Neuronal stem cell (in vitro differentiated cells): ENCODE measurements at regions not wholly inside any gene's neighbourhood (a gene's known extent, or its start where the extent isn't known, plus 50 kb on each side); places are given as distances from the start of the nearest gene placed in this dataset.

Experiments
- DNase-seq: peaks from one replicate; pipeline ENCODE4 v3.0.0-alpha.2; 2013; ENCODE audit warnings: low spot score
- H2AFZ ChIP-seq: one replicate; pipeline ENCODE4 v1.6.1; 2013; ENCODE audit warnings: mild to moderate bottlenecking, low read length, inconsistent platforms
- H2AK5ac ChIP-seq: 2 replicates; pipeline ENCODE4 v1.6.1; 2013; ENCODE audit warnings: low read depth, mild to moderate bottlenecking, inconsistent platforms, low read length, moderate library complexity, mixed read lengths
- H2BK120ac ChIP-seq: 2 replicates; pipeline ENCODE4 v1.6.1; 2013; ENCODE audit warnings: low read depth, mild to moderate bottlenecking, inconsistent platforms, low read length, moderate library complexity, mixed read lengths
- H2BK12ac ChIP-seq: one replicate; pipeline ENCODE4 v1.6.1; 2013; ENCODE audit warnings: low read length, inconsistent platforms
- H2BK15ac ChIP-seq: 2 replicates; pipeline ENCODE4 v1.6.1; 2013; ENCODE audit warnings: mild to moderate bottlenecking, low read length, inconsistent platforms, mixed read lengths
- H2BK5ac ChIP-seq: one replicate; pipeline ENCODE4 v1.6.1; 2013; ENCODE audit warnings: inconsistent platforms, mild to moderate bottlenecking, low read length, moderate library complexity
- H3K14ac ChIP-seq: one replicate; pipeline ENCODE4 v1.6.1; 2013; ENCODE audit warnings: low read length, inconsistent platforms
- H3K18ac ChIP-seq: 2 replicates; pipeline ENCODE4 v1.6.1; 2013; ENCODE audit warnings: low read length, inconsistent platforms
- H3K23ac ChIP-seq: 2 replicates; pipeline ENCODE4 v1.6.1; 2013; ENCODE audit warnings: low read depth, mild to moderate bottlenecking, mixed read lengths, low read length, inconsistent platforms; ENCODE audit not compliant: poor library complexity
- H3K27ac ChIP-seq: replicated peaks from 3 replicates; pipeline ENCODE4 v1.5.1; 2013; ENCODE audit warnings: low read length, inconsistent platforms
- H3K27me3 ChIP-seq, 3 experiments: 2 replicates each; pipeline ENCODE4 v1.6.1; 2013; ENCODE audit warnings: low read length in 3 of 3, mild to moderate bottlenecking in 2 of 3, inconsistent platforms in 1 of 3, low read depth in 1 of 3, mixed read lengths in 1 of 3, moderate library complexity in 1 of 3; ENCODE audit not compliant: control insufficient read depth in 3 of 3, insufficient read depth in 3 of 3
- H3K36me3 ChIP-seq, 2 donors: replicated peaks in 1 of 2; 2 replicates each; pipeline ENCODE4 v1.6.1; 2013; ENCODE audit warnings: low read length in 2 of 2; ENCODE audit not compliant: control insufficient read depth in 2 of 2, insufficient read depth in 2 of 2
- H3K4ac ChIP-seq: 2 replicates; pipeline ENCODE4 v1.6.1; 2013; ENCODE audit warnings: inconsistent platforms, mild to moderate bottlenecking, low read length, moderate library complexity
- H3K4me1 ChIP-seq, 2 donors: 1 replicate in 1 of 2; 2 replicates in 1 of 2; pipeline ENCODE4 v1.6.1; 2013; ENCODE audit warnings: low read length in 2 of 2, low read depth in 1 of 2; ENCODE audit not compliant: control insufficient read depth in 2 of 2, insufficient read depth in 1 of 2
- H3K4me2 ChIP-seq: one replicate; pipeline ENCODE4 v1.6.1; 2013; ENCODE audit warnings: mild to moderate bottlenecking, low read length, inconsistent platforms; ENCODE audit not compliant: insufficient read depth, poor library complexity, severe bottlenecking
- H3K4me3 ChIP-seq, 2 donors: 2 replicates each; pipeline ENCODE4 v1.5.1; 2013; ENCODE audit warnings: low read length in 2 of 2, mild to moderate bottlenecking in 2 of 2, inconsistent platforms in 1 of 2, moderate library complexity in 1 of 2
- H3K79me1 ChIP-seq: one replicate; pipeline ENCODE4 v1.6.1; 2013; ENCODE audit warnings: low read depth, mild to moderate bottlenecking, inconsistent platforms, low read length, moderate library complexity
- H3K9ac ChIP-seq: one replicate; pipeline ENCODE4 v1.6.1; 2013; ENCODE audit warnings: mild to moderate bottlenecking, low read depth, low read length, inconsistent platforms; ENCODE audit not compliant: poor library complexity
- H3K9me3 ChIP-seq, 2 donors: replicated peaks in 1 of 2; 2 replicates each; pipeline versions ENCODE3 to v1.6.1; 2013; ENCODE audit warnings: low read length in 2 of 2, mild to moderate bottlenecking in 2 of 2, inconsistent platforms in 1 of 2, low read depth in 1 of 2, mixed read lengths in 1 of 2, moderate library complexity in 1 of 2; ENCODE audit not compliant: control insufficient read depth in 2 of 2, insufficient read depth in 1 of 2
- H4K8ac ChIP-seq: one replicate; pipeline ENCODE4 v1.6.1; 2013; ENCODE audit warnings: low read depth, mild to moderate bottlenecking, inconsistent platforms, low read length, moderate library complexity
- H4K91ac ChIP-seq: one replicate; pipeline ENCODE4 v1.6.1; 2013; ENCODE audit warnings: low read length, low read depth, mild to moderate bottlenecking, inconsistent platforms; ENCODE audit not compliant: poor library complexity
- WGBS, 2 donors: extraction: QIAGEN DNeasy Blood & Tissue Kit; methylation state at CpG; one replicate each; pipeline ENCODE4 v1.1.7; 2013; ENCODE audit warnings: missing lambda C conversion rate in 2 of 2, mixed read lengths in 1 of 2; ENCODE audit not compliant: insufficient read length in 2 of 2, insufficient replicate concordance in 1 of 2; ENCODE audit errors: extremely low coverage in 2 of 2; 5-methylcytosine and 5-hydroxymethylcytosine counted together

GRCh38 chr3:189580190-189580589 is 51.0 kb upstream of the TP63 start:
- Histone ChIP-seq H3K14ac (no peak overlapping the region), H2AK5ac (no peak overlapping the region), H3K4ac (no peak overlapping the region), H2BK5ac (no peak overlapping the region), H3K27me3 (no peaks in the 10 kb centered on the region), H3K27ac (no peak overlapping the region), H4K91ac (no peak overlapping the region), H2BK15ac (no peak overlapping the region), H3K23ac (no peak overlapping the region), H3K36me3 (no peaks in the 10 kb centered on the region), H4K8ac (no peak overlapping the region), H3K79me1 (no peaks in the 10 kb centered on the region), H2AFZ (no peak overlapping the region), H3K18ac (no peak overlapping the region), H2BK120ac (no peak overlapping the region), H3K9ac (no peak overlapping the region), H3K9me3 (no peaks in the 10 kb centered on the region), H3K4me2 (no peak overlapping the region), H2BK12ac (no peak overlapping the region), H3K4me3 (no peak overlapping the region), H3K4me1 (no peaks in the 10 kb centered on the region)
- no CpG with 5 or more reads among the region's 2 CpGs for WGBS, 2 donors
- no peak for DNase-seq
